A673 (cell line): ENCODE measurements at regions not wholly inside any gene's neighbourhood (a gene's known extent, or its start where the extent isn't known, plus 50 kb on each side); places are given as distances from the start of the nearest gene placed in this dataset.

Source experiments
- CTCF ChIP-seq: fragments of 300-800, 200-600 bp; sonication (generic); conservative IDR thresholded peaks from 2 replicates; pipeline ENCODE4 v1.5.1; 2017; ENCODE audit warnings: low read depth, mild to moderate bottlenecking, antibody characterized with exemption, low read length, moderate library complexity, mixed read lengths
- EZH2 ChIP-seq: fragments of 200-600 bp; sonication (generic); IDR thresholded peaks from 2 replicates; pipeline ENCODE4 v1.6.1; 2017; ENCODE audit warnings: borderline replicate concordance, low read depth, mild to moderate bottlenecking, mixed read lengths, antibody characterized with exemption, low read length; ENCODE audit not compliant: poor library complexity, severe bottlenecking

DNA sequence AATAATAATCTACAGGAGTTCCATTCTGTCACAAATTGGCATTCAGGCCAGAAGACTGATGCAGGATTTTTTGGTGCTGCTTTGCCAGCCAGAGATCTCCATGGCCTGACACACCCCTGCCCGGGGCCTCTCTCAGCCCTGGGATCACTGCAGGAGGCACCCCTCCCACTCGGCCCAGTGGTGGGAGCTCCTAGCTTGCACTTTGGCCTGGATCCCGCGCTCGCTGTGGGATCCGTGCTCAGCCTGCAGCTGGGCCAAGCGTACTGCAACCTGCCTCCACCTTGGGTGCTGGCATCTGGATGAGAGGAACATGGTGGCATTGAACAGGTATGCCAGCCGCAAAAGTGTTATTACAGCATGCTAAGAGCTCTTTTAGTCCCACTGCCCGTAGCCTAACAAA lies 656.7 kb upstream of the CCDC54 start:
- TF ChIP-seq EZH2, result no peak
- TF ChIP-seq CTCF, result no peak
